ENCODE measurements at regions not wholly inside any gene's neighbourhood (a gene's known extent, or its start where the extent isn't known, plus 50 kb on each side); places are given as distances from the start of the nearest gene placed in this dataset.
"Not testable (repeated sequence)": the region's sequence is repeated elsewhere in the genome, so short reads cannot be mapped to it uniquely, and the experiment has no call there.

DNA sequence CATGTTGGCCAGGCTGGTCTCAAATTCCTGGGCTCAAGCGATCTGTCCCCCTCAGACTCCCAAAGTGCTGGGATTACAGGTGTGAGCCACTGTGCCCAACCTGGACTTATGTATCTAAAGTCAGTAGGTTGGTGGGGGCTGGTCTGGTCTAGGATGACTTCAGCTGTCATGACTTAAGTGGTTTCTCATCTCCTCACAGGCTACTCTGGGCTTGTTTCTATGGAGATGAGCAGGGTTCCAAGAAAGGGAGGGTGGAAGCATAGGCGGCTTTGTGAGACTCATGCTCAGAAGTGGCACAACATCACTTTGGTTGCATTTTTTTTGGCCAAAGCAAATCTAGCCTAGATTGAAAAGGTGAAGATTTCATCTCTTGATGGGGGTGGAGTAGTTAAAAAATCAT, 115.9 kb upstream of the IVNS1ABP start:
- Histone ChIP-seq H3K36me3 (ENCODE audit: insufficient read depth, low read length) (no peaks in the 10 kb centered on the region), H3K4me3 (ENCODE audit: low read depth in 1 of 2, low read length in 2 of 2) (no peak overlapping the region), H2AFZ (ENCODE audit: low read depth, low read length) (no peak overlapping the region), H3K4me1 (ENCODE audit: insufficient read depth, low read length) (no peaks in the 10 kb centered on the region), H3K79me2 (ENCODE audit: insufficient read depth, low read length) (no peaks in the 10 kb centered on the region), H3K27me3 (ENCODE audit: insufficient read depth, low read length, poor library complexity) (no peaks in the 10 kb centered on the region), H3K4me2 (ENCODE audit: insufficient read depth, low read length) (no peak overlapping the region), H3K9ac (ENCODE audit: low read depth, low read length) (no peak overlapping the region), H3K9me3 (ENCODE audit: insufficient read depth, low read length, severe bottlenecking) (no peaks in the 10 kb centered on the region), H3K27ac (ENCODE audit: low read length) (no peak overlapping the region), H4K20me1 (ENCODE audit: insufficient read depth, low read length) (no peaks in the 10 kb centered on the region)
- no peak for TF ChIP-seq EZH2 (IDR thresholded peaks at IDR 0.05; ENCODE audit: borderline replicate concordance, low read depth, low read length, severe bottlenecking)
- TF ChIP-seq, protein P1, sequence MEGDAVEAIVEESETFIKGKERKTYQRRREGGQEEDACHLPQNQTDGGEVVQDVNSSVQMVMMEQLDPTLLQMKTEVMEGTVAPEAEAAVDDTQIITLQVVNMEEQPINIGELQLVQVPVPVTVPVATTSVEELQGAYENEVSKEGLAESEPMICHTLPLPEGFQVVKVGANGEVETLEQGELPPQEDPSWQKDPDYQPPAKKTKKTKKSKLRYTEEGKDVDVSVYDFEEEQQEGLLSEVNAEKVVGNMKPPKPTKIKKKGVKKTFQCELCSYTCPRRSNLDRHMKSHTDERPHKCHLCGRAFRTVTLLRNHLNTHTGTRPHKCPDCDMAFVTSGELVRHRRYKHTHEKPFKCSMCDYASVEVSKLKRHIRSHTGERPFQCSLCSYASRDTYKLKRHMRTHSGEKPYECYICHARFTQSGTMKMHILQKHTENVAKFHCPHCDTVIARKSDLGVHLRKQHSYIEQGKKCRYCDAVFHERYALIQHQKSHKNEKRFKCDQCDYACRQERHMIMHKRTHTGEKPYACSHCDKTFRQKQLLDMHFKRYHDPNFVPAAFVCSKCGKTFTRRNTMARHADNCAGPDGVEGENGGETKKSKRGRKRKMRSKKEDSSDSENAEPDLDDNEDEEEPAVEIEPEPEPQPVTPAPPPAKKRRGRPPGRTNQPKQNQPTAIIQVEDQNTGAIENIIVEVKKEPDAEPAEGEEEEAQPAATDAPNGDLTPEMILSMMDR (IDR thresholded peaks at IDR 0.05; ENCODE audit: borderline replicate concordance, extremely low read depth, low read length, poor library complexity, severe bottlenecking) = no peak
- DNase-seq (no peak), ATAC-seq (ENCODE audit: insufficient read depth, low read depth) (no peak)

DNA sequence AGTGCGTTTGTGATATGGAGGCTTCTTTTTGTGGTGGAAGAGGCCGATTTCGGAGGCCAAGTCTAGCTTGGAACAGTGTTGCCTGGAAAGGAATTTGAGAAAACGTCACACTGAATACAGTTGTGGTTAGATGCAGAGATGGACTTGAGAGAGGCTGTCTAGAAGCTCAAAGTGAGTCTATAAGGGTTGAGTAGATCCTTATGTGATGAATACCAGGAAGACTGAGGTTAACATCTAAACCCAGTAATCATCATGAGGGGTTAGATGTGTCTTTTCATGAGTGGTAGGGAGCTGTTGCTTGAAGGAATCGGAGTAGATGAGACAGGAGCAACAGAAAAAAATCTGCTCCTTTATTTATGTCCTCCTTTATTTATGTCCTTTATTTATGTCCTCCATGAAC, 114.6 kb upstream of the IVNS1ABP start:
- no peak for ATAC-seq (ENCODE audit: insufficient read depth, low read depth)
- Histone ChIP-seq H3K4me3 (ENCODE audit: low read depth in 1 of 2, low read length in 2 of 2) (no peak overlapping the region), H4K20me1 (ENCODE audit: insufficient read depth, low read length) (no peaks in the 10 kb centered on the region), H3K9me3 (ENCODE audit: insufficient read depth, low read length, severe bottlenecking) (no peaks in the 10 kb centered on the region), H3K36me3 (ENCODE audit: insufficient read depth, low read length) (no peaks in the 10 kb centered on the region), H3K27ac (ENCODE audit: low read length) (no peak overlapping the region), H3K9ac (ENCODE audit: low read depth, low read length) (no peak overlapping the region), H3K4me1 (ENCODE audit: insufficient read depth, low read length) (no peaks in the 10 kb centered on the region), H3K27me3 (ENCODE audit: insufficient read depth, low read length, poor library complexity) (no peaks in the 10 kb centered on the region), H3K79me2 (ENCODE audit: insufficient read depth, low read length) (no peaks in the 10 kb centered on the region), H3K4me2 (ENCODE audit: insufficient read depth, low read length) (no peak overlapping the region), H2AFZ (ENCODE audit: low read depth, low read length) (no peak overlapping the region)
- TF ChIP-seq, protein P1 (IDR thresholded peaks at IDR 0.05; ENCODE audit: borderline replicate concordance, extremely low read depth, low read length, poor library complexity, severe bottlenecking) = no peak
- TF ChIP-seq EZH2 (IDR thresholded peaks at IDR 0.05; ENCODE audit: borderline replicate concordance, low read depth, low read length, severe bottlenecking) = no peak
- DNase-seq = no peak

DNA sequence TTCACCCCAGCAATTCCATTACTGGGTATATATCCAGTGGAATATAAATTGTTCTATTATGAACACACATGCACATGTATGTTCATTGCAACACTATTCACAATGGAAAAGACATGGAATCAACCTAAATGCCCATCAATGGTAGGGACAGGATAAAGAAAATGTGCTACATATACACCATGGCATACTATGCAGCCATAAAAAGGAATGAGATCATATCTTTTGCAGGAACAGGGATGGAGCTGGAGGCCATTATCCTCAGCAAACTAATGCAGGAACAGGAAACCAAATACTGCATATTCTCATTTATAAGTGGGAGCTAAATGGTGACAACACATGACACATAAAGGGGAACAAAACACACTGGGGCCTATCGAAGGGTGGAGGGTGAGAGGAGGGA, 112.6 kb upstream of the IVNS1ABP start:
- H4K20me1 ChIP-seq (ENCODE audit: insufficient read depth, low read length); H3K4me3 ChIP-seq (ENCODE audit: low read depth in 1 of 2, low read length in 2 of 2); H3K4me2 ChIP-seq (ENCODE audit: insufficient read depth, low read length); ATAC-seq (ENCODE audit: insufficient read depth, low read depth); H3K9me3 ChIP-seq (ENCODE audit: insufficient read depth, low read length, severe bottlenecking); H3K9ac ChIP-seq (ENCODE audit: low read depth, low read length); H3K79me2 ChIP-seq (ENCODE audit: insufficient read depth, low read length); H2AFZ ChIP-seq (ENCODE audit: low read depth, low read length); H3K27ac ChIP-seq (ENCODE audit: low read length); H3K27me3 ChIP-seq (ENCODE audit: insufficient read depth, low read length, poor library complexity); DNase-seq; H3K36me3 ChIP-seq (ENCODE audit: insufficient read depth, low read length); H3K4me1 ChIP-seq (ENCODE audit: insufficient read depth, low read length): not testable (repeated sequence)

DNA sequence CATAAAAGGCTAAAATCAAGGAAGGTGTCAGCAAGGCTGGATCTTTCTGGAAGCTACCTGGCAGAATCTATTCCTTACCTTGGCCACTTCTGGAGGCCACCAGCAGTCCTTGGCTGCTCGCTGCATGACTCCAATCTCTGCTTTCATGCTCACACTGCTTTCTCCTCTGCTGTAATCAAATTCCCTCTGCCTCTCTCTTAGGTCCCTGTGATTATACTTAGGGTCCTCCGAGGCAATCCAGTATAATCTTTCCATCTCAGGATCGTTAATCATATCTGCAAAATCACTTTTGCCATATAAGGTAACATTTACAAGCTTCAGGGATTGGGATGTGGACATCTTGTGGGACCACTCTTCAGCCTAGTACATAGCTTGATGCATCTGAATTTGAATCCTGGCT, 110.7 kb upstream of the IVNS1ABP start:
- no peaks in the 10 kb centered on the region for H3K4me1 ChIP-seq (ENCODE audit: insufficient read depth, low read length)
- H3K79me2 ChIP-seq (ENCODE audit: insufficient read depth, low read length) = no peaks in the 10 kb centered on the region

More for the DNA sequence above, 110.7 kb upstream of the IVNS1ABP start:
- no peak overlapping the region for H3K9ac ChIP-seq (ENCODE audit: low read depth, low read length)
- DNase-seq = no peak
- H3K36me3 ChIP-seq (ENCODE audit: insufficient read depth, low read length) = no peaks in the 10 kb centered on the region
- no peak overlapping the region for H3K4me3 ChIP-seq (ENCODE audit: low read depth in 1 of 2, low read length in 2 of 2)
- no peaks in the 10 kb centered on the region for H3K27me3 ChIP-seq (ENCODE audit: insufficient read depth, low read length, poor library complexity)
- TF ChIP-seq, protein P1 (IDR thresholded peaks at IDR 0.05; ENCODE audit: borderline replicate concordance, extremely low read depth, low read length, poor library complexity, severe bottlenecking) = no peak
- no peak for TF ChIP-seq EZH2 (IDR thresholded peaks at IDR 0.05; ENCODE audit: borderline replicate concordance, low read depth, low read length, severe bottlenecking)
- H3K27ac ChIP-seq (ENCODE audit: low read length) = no peak overlapping the region
- no peaks in the 10 kb centered on the region for H4K20me1 ChIP-seq (ENCODE audit: insufficient read depth, low read length)
- no peaks in the 10 kb centered on the region for H3K9me3 ChIP-seq (ENCODE audit: insufficient read depth, low read length, severe bottlenecking)
- H3K4me2 ChIP-seq (ENCODE audit: insufficient read depth, low read length) = no peak overlapping the region
- H2AFZ ChIP-seq (ENCODE audit: low read depth, low read length) = no peak overlapping the region
- ATAC-seq (ENCODE audit: insufficient read depth, low read depth) = no peak
